ENCODE measurements at regions not wholly inside any gene's neighbourhood (a gene's known extent, or its start where the extent isn't known, plus 50 kb on each side); places are given as distances from the start of the nearest gene placed in this dataset.

DNA sequence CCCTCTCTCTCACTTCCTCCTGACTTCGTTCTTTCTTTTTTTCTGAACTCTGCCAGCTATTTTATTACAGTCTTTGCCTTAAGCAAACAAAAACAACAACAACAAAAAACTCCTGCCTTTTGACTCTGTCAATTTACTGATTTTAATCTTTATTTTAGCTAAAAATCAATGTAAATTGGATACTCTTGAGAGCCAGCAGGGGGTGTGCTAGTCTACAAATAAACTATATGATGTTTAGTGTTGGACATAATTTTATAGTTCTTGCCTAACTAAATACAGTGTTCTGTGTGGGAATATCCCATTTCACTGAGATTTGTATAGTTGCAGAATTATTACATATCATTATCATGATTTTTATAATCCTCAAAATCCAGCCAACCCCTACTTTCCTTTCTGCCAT lies 1199.9 kb upstream of the SPRY2 start:
- DNase-seq (ENCODE audit: extremely low spot score) = no peak
- Histone ChIP-seq H3K36me3 (ENCODE audit: insufficient read depth) (no peaks in the 10 kb centered on the region), H3K27ac (ENCODE audit: low read depth) (no peak overlapping the region), H3K4me1 (ENCODE audit: insufficient read depth) (no peaks in the 10 kb centered on the region), H3K4me3 (ENCODE audit: low read depth, low read length) (no peak overlapping the region)
- WGBS = 65% methylated on average over 1 of the region's 1 CpG

GRCh38 chr13:81539643-81540150 lies 1198.8 kb upstream of the SPRY2 start:
- WGBS = 75% methylated on average over 7 of the region's 7 CpGs
- H3K4me1 ChIP-seq (ENCODE audit: insufficient read depth) = no peaks in the 10 kb centered on the region
- no peak for DNase-seq (ENCODE audit: extremely low spot score)
- H3K27ac ChIP-seq (ENCODE audit: low read depth) = no peak overlapping the region
- H3K4me3 ChIP-seq (ENCODE audit: low read depth, low read length) = no peak overlapping the region
- H3K36me3 ChIP-seq (ENCODE audit: insufficient read depth) = no peaks in the 10 kb centered on the region

DNA sequence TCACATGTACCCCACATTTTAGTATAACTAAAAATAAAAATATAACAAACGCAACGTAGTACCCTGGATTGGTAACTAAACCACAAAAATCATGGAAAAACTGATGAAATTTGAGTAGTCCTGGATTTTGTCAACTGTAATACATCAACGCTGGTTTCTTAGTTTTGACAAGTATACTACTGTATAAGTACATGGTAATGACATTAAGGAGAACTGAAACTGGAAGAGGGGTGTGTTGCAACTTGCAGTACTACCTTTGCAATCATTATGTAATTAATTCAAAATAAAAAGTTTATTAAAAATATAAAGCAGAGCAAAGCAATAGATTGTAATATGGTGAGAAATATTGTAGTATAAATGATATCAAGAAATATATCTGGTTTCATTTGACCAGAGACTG lies 1158.0 kb upstream of the SPRY2 start:
- Histone ChIP-seq H3K27ac (ENCODE audit: low read depth) (no peak overlapping the region), H3K4me3 (ENCODE audit: low read depth, low read length) (no peak overlapping the region), H3K4me1 (ENCODE audit: insufficient read depth) (no peaks in the 10 kb centered on the region), H3K36me3 (ENCODE audit: insufficient read depth) (no peaks in the 10 kb centered on the region)
- 89% methylated on average over 3 of the region's 3 CpGs for WGBS
- DNase-seq (ENCODE audit: extremely low spot score) = no peak

- no peak for DNase-seq (ENCODE audit: extremely low spot score)
- H3K36me3 ChIP-seq (ENCODE audit: insufficient read depth) = no peaks in the 10 kb centered on the region
- no peak overlapping the region for H3K27ac ChIP-seq (ENCODE audit: low read depth)
- WGBS = 90% methylated on average over 4 of the region's 4 CpGs
- no peak overlapping the region for H3K4me3 ChIP-seq (ENCODE audit: low read depth, low read length)
- H3K4me1 ChIP-seq (ENCODE audit: insufficient read depth) = no peaks in the 10 kb centered on the region
Measured at GRCh38 chr13:81493144-81493543, 1152.2 kb upstream of the SPRY2 start.

DNA sequence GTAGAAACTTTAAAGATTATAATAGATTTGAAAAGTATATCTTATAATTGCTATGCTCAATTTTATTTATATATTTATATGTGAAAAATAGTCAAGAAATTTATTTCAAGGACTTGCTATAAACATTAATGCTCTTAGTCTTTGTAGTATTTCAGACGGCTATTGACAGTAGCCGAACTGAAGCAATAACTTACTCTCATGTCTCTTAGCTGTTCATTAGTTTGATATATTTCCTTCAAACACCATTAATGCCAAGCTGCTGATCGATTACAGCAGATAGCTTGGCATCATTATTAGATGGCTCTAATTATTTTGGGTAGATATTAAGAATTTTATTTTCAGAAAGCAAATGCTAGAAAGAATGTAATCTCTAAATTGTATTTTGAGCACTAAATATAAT lies 1151.5 kb upstream of the SPRY2 start:
- Histone ChIP-seq H3K4me1 (ENCODE audit: insufficient read depth) (no peaks in the 10 kb centered on the region), H3K27ac (ENCODE audit: low read depth) (no peak overlapping the region), H3K4me3 (ENCODE audit: low read depth, low read length) (no peak overlapping the region), H3K36me3 (ENCODE audit: insufficient read depth) (no peaks in the 10 kb centered on the region)
- DNase-seq (ENCODE audit: extremely low spot score) = no peak
- 85% methylated on average over 3 of the region's 3 CpGs for WGBS

GRCh38 chr13:81488021-81488420 lies 1147.1 kb upstream of the SPRY2 start:
- no peak for DNase-seq (ENCODE audit: extremely low spot score)

DNA sequence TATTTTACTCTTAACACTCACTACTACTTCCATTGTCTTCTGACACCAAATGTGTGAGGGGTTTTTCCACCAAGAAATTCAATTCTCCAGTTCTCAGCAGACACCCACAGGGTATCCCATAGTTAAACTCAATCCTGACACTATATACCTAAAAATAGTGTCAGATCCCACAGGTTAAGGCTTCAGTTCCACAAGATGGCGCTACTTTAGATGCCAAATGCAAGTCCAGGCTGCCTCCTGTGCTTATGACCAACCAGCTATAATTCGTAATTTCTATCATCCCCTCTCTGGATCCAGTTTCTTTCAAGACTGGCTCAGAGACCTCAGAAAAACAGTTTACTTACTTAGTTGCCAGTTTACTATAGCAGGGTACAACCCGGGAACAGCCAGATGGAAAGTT lies 1146.2 kb upstream of the SPRY2 start:
- no peaks in the 10 kb centered on the region for H3K4me1 ChIP-seq (ENCODE audit: insufficient read depth)
- WGBS = 54% methylated on average over 3 of the region's 3 CpGs
- no peaks in the 10 kb centered on the region for H3K36me3 ChIP-seq (ENCODE audit: insufficient read depth)
- DNase-seq (ENCODE audit: extremely low spot score) = no peak
- no peak overlapping the region for H3K27ac ChIP-seq (ENCODE audit: low read depth)
- no peak overlapping the region for H3K4me3 ChIP-seq (ENCODE audit: low read depth, low read length)

More at GRCh38 chr13:81488021-81488420, 1147.1 kb upstream of the SPRY2 start:
- no peaks in the 10 kb centered on the region for H3K4me1 ChIP-seq (ENCODE audit: insufficient read depth)
- H3K36me3 ChIP-seq (ENCODE audit: insufficient read depth) = no peaks in the 10 kb centered on the region
- H3K27ac ChIP-seq (ENCODE audit: low read depth) = no peak overlapping the region
- 53% methylated on average over 1 of the region's 1 CpG for WGBS
- H3K4me3 ChIP-seq (ENCODE audit: low read depth, low read length) = no peak overlapping the region

- 72% methylated on average over 2 of the region's 2 CpGs for WGBS
Measured at GRCh38 chr13:81480634-81481033, 1139.7 kb upstream of the SPRY2 start.

DNA sequence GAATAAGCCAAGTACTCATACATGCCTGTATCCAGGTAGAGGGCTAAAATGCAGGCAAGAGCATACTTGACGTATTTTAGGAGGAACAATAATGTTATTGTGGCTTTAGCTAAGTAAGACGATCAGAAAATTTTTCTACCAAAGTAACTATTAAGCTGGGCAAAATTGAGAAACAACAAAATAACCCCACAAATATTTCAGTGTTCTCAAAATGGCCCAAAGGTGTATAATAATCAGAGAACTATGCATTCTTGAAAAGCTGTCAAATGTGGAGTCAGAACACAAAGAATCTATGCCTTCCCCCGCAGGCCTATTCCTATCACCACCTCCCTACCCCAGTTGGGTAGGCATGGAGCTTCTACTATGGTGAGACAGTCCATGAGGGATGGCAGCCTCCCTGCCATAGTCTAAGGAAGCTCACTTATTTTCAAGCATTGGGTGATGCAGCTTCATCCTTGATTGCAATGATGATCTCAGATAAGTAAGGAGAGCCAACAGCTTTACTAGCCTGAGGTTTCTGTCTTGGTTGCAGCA lies 1132.5 kb upstream of the SPRY2 start:
- Histone ChIP-seq H3K4me3 (ENCODE audit: low read depth, low read length) (no peak overlapping the region), H3K36me3 (ENCODE audit: insufficient read depth) (no peaks in the 10 kb centered on the region), H3K27ac (ENCODE audit: low read depth) (no peak overlapping the region), H3K4me1 (ENCODE audit: insufficient read depth) (no peaks in the 10 kb centered on the region)
- no peak for DNase-seq (ENCODE audit: extremely low spot score)
- WGBS = 89% methylated on average over 3 of the region's 3 CpGs

More at GRCh38 chr13:81480634-81481033, 1139.7 kb upstream of the SPRY2 start:
- DNase-seq (ENCODE audit: extremely low spot score) = no peak
- Histone ChIP-seq H3K27ac (ENCODE audit: low read depth) (no peak overlapping the region), H3K4me1 (ENCODE audit: insufficient read depth) (no peaks in the 10 kb centered on the region), H3K36me3 (ENCODE audit: insufficient read depth) (no peaks in the 10 kb centered on the region), H3K4me3 (ENCODE audit: low read depth, low read length) (no peak overlapping the region)

- Histone ChIP-seq H3K4me3 (ENCODE audit: low read depth, low read length) (no peak overlapping the region), H3K27ac (ENCODE audit: low read depth) (no peak overlapping the region), H3K36me3 (ENCODE audit: insufficient read depth) (no peaks in the 10 kb centered on the region), H3K4me1 (ENCODE audit: insufficient read depth) (no peaks in the 10 kb centered on the region)
- WGBS = 77% methylated on average over 3 of the region's 3 CpGs
- no peak for DNase-seq (ENCODE audit: extremely low spot score)
Measured at GRCh38 chr13:81458170-81458569, 1117.2 kb upstream of the SPRY2 start.

- no peak overlapping the region for H3K27ac ChIP-seq (ENCODE audit: low read depth)
- H3K4me1 ChIP-seq (ENCODE audit: insufficient read depth) = no peaks in the 10 kb centered on the region
- DNase-seq (ENCODE audit: extremely low spot score) = no peak
Measured at GRCh38 chr13:81446441-81446840, 1105.5 kb upstream of the SPRY2 start.

GRCh38 chr13:81442904-81443303 lies 1102.0 kb upstream of the SPRY2 start:
- H3K27ac ChIP-seq (ENCODE audit: low read depth) = no peak overlapping the region
- no peak for DNase-seq (ENCODE audit: extremely low spot score)
- H3K36me3 ChIP-seq (ENCODE audit: insufficient read depth) = no peaks in the 10 kb centered on the region
- H3K4me3 ChIP-seq (ENCODE audit: low read depth, low read length) = no peak overlapping the region
- 50% methylated on average over 1 of the region's 1 CpG for WGBS
- H3K4me1 ChIP-seq (ENCODE audit: insufficient read depth) = no peaks in the 10 kb centered on the region

More at GRCh38 chr13:81446441-81446840, 1105.5 kb upstream of the SPRY2 start:
- H3K4me3 ChIP-seq (ENCODE audit: low read depth, low read length) = no peak overlapping the region
- no peaks in the 10 kb centered on the region for H3K36me3 ChIP-seq (ENCODE audit: insufficient read depth)

DNA sequence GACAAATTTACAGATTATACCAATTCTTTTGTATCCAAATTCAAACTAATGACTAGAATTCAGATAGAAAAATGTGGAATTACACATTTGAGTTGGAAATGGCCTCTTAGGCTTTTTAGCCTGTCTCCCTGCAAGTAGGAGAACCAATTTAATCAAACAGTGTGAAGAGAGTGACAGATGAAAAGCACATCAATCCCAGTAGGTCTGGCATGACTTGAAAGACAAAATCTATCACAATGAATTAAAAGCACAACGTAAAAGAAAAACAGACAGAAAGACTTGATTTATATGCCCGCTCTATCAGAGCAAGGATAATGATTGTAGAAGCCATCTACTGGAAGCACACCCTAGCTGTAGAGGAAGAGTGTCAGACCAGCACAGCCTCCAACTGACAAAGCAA lies 1084.4 kb upstream of the SPRY2 start:
- DNase-seq (ENCODE audit: extremely low spot score) = no peak
- no peak overlapping the region for H3K4me3 ChIP-seq (ENCODE audit: low read depth, low read length)
- H3K4me1 ChIP-seq (ENCODE audit: insufficient read depth) = no peaks in the 10 kb centered on the region
- H3K27ac ChIP-seq (ENCODE audit: low read depth) = no peak overlapping the region
- 81% methylated on average over 2 of the region's 2 CpGs for WGBS
- H3K36me3 ChIP-seq (ENCODE audit: insufficient read depth) = no peaks in the 10 kb centered on the region

DNA sequence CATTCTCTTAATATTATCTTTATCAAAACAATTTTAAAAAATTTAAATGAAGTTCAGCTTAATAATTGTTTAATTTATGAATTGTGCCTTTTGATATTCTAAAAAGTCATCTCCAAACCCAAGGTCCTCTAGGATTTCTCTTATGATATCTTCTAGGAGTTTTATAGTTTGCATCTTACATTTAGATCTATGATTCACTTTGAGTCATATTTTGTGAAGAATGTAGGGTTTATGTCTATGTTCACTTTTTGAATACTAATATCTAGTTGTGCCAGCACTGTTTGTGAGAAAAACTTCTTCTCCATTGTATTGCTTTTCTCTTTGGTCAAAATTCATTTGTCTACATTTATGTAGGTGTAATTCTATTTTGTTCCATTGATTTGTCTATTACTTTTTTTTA lies 1068.4 kb upstream of the SPRY2 start:
- no peak overlapping the region for H3K27ac ChIP-seq (ENCODE audit: low read depth)
- no peak overlapping the region for H3K4me3 ChIP-seq (ENCODE audit: low read depth, low read length)
- no peak for DNase-seq (ENCODE audit: extremely low spot score)
- no peaks in the 10 kb centered on the region for H3K36me3 ChIP-seq (ENCODE audit: insufficient read depth)
- no peaks in the 10 kb centered on the region for H3K4me1 ChIP-seq (ENCODE audit: insufficient read depth)

DNA sequence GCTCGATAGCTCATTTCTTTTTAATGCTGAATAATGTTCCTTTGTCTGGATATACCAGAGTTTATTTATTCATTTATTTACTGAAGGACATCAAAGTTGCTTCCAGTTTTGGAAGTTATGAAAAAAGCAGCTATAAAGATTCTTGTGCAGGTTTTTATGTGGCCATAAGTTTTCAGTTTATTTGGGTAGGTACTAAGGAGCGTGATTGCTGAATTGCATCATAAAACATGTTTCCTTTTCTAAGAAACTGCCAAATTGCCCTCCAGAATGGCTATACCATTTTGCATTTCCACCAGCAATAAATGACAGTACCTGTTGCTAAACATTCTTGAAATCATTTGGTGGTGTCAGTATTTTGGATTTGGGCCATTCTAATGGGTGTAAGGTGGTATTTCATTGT lies 1067.7 kb upstream of the SPRY2 start:
- Histone ChIP-seq H3K36me3 (ENCODE audit: insufficient read depth) (no peaks in the 10 kb centered on the region), H3K4me3 (ENCODE audit: low read depth, low read length) (no peak overlapping the region), H3K4me1 (ENCODE audit: insufficient read depth) (no peaks in the 10 kb centered on the region), H3K27ac (ENCODE audit: low read depth) (no peak overlapping the region)
- WGBS = 91% methylated on average over 2 of the region's 2 CpGs
- DNase-seq (ENCODE audit: extremely low spot score) = no peak
